HG03175 (cell line): ENCODE measurements at regions not wholly inside any gene's neighbourhood (a gene's known extent, or its start where the extent isn't known, plus 50 kb on each side); places are given as distances from the start of the nearest gene placed in this dataset.
"Not testable (repeated sequence)": the region's sequence is repeated elsewhere in the genome, so short reads cannot be mapped to it uniquely, and the experiment has no call there.

ENCODE experiments used
- ATAC-seq: cut with Tn5 transposase; IDR thresholded peaks from one replicate; pipeline ENCODE4 v1.9.1; 2021; ENCODE audit warnings: mild to moderate bottlenecking, moderate library complexity; ENCODE audit not compliant: unreplicated experiment

DNA sequence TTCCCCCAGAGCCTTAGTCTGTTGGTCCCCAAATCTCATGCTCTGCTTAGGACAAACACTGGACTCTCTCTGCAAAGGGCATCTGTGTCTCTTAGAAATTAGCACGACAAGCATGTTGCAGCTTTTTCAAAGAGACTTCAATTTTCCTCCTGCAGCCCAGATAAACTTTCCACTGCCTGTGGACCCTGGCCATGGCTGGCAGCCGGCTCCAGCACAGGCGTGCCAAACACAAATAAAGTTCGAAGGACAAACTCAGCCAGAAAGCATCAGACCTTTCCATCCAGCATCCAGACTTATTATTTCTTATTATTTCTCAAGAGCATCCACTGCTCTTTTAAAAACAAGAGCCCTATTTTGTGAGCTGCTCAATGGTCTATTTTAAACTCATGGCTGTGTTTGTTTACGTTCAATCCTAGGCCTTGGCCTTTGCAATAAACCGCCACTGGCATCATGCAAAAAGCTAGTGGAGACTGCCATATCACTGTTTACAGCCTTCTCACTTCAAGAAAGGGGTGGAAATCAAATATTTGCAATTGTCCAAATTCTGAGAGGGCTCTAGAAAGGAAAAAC is 300.8 kb downstream of the BCL11A start:
- no peak for ATAC-seq

- no peak for ATAC-seq
Measured at GRCh38 chr2:60251247-60251646, 302.2 kb downstream of the BCL11A start.

DNA sequence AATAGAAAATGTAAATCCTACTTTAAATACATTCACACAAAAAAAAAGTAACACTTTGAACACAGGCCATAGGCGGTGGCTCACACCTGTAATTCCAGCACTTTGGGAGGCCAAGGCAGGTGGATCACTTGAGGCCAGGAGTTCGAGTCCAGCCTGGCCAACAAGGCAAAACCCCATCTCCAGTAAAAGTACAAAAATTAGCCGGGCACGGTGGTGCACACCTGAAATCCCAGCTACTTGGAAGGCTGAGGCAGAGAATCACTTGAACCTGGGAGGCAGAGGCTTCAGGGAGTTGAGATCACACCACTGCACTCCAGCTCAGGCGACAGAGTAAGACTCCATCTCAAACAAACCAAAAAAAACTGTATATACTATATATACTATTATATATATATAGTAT is 303.6 kb downstream of the BCL11A start:
- no peak for ATAC-seq

- ATAC-seq = no peak
Measured at GRCh38 chr2:60247471-60247870, 306.0 kb downstream of the BCL11A start.

GRCh38 chr2:60246583-60246982 is 306.9 kb downstream of the BCL11A start:
- ATAC-seq = no peak

DNA sequence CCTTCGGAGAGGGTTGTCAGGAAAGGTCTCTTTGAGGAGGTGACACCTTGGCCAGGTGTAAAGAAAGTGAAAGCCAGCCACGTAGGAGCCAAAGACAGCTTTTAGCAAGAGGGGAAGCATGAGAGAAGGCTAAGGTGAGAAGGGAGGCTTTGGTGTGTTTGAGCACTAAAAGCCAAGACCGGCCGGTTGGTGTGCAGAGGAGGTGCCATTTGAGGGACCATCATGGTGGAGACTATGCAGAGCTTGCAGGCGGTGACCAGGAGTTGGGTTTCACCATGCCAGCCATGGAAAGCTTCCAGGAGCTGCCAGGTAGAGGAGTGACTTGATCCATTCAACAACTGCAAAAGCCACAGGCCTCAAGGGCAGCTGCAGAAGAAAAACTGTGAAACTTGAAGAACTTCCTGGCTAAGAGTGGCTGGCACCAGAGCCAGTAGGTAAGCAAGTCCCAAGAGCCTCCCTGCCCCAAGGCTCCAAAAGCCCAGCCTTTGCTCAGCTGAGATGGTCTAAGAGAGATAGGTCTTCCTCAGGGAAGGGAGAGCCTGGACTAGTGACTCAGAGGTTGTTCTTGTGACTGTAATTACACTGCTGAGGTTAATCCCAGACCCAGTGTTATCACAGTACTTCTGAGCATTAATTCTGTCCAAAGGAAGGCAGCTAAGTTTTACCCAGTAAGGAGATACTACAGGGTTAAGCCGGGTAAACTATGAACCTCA is 319.0 kb downstream of the BCL11A start:
- ATAC-seq = no peak

DNA sequence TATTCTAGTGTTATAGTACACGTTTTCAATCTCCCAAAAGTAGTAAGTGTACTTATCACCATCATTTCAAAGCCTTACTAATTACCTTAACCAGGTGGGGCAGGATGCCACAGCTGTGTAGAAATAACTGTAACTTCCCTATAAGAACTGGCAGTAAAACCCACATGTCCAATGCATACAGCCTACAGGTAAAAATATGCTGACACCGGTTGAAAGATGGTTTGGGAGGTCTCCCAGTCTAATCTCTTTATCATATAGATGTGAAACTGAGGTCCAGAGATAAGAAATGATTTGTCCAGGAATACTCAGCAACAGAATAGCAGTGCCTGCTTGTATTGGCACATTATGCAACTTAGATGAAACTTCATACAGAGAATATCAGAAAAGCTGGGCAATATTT is 322.9 kb downstream of the BCL11A start:
- ATAC-seq = no peak

DNA sequence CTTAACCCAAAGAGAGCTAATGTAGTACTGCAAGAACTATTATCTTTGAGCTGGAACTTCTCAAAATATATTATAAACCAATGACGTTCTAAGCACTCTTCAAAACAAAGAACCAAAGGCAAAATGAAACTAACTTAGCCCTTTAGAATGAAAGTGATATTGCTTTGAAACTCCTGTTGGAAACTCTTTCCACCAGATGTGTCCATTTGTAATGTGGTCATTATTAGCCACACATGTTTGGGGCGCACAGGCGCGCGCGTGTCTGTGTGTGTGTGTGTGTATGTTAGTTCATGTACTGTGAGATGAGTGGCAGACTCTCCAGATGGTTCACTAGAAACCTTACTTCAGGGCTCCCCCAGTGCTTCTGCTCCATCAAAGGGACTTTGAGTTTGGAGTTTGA is 323.4 kb downstream of the BCL11A start:
- no peak for ATAC-seq

GRCh38 chr2:60226943-60227342 is 326.5 kb downstream of the BCL11A start:
- no peak for ATAC-seq

GRCh38 chr2:60226191-60226590 is 327.3 kb downstream of the BCL11A start:
- no peak for ATAC-seq

DNA sequence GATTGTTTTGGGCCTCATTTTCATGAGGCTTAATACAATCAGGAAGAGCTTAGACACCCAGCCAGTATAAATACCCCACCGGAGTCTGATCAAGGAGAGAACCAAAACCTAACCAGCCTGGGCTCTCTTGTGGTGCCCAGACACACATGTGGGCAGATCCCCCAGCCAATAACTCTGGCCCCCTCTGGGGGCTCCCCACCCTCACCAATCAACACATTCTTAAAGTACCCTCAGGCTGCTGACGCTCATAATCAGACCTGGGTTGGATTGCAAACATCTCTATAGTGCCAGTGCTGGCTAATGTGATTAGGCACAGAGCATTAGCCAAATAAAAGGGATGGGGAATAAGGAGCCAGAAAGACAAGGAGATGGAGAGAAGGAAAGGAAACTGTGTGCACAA is 329.6 kb downstream of the BCL11A start:
- no peak for ATAC-seq

GRCh38 chr2:60221098-60221497 is 332.4 kb downstream of the BCL11A start:
- ATAC-seq = no peak

- no peak for ATAC-seq
Measured at GRCh38 chr2:60219536-60219935, 333.9 kb downstream of the BCL11A start.

- ATAC-seq = no peak
Measured at GRCh38 chr2:60216452-60216995, 336.9 kb downstream of the BCL11A start.

- no peak for ATAC-seq
Measured at GRCh38 chr2:60215386-60215901, 338.0 kb downstream of the BCL11A start.

GRCh38 chr2:60214626-60214875 is 338.9 kb downstream of the BCL11A start:
- ATAC-seq = no peak

DNA sequence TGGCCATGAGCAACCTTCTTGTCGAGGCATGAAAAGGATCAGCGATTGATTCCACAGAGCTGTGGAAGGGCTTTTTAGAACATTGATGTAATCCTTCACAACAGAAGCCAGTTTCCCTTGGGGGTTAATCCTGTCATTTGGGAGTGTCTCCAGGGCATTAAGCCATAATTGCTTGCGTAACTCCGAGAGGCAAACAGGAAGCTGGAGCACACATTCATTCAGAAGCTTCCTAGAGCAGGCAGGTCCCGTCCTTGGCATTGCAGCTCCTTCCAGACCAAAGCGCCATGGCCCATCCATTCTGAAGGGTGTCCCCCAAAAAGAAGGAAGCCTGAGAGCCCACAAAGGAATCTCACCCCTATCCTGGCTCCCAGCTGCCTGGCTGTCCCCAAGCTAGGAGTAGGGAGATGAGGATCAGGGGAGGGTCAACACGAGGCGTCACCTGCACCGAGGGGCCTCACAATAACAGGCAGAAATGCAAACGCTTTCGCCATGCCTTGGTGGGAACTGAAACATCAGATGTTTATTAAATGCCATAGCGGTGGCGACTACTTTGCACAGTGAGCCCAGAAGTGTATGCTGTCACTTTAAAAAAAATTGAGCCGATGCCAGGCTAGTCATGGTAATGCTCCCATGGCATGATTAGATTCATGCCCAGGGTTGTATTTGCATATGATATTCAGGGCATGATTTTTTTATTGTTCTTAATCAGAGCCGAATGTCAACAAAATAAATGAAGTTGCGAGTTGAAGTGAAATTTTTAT is 339.4 kb downstream of the BCL11A start:
- no peak for ATAC-seq

DNA sequence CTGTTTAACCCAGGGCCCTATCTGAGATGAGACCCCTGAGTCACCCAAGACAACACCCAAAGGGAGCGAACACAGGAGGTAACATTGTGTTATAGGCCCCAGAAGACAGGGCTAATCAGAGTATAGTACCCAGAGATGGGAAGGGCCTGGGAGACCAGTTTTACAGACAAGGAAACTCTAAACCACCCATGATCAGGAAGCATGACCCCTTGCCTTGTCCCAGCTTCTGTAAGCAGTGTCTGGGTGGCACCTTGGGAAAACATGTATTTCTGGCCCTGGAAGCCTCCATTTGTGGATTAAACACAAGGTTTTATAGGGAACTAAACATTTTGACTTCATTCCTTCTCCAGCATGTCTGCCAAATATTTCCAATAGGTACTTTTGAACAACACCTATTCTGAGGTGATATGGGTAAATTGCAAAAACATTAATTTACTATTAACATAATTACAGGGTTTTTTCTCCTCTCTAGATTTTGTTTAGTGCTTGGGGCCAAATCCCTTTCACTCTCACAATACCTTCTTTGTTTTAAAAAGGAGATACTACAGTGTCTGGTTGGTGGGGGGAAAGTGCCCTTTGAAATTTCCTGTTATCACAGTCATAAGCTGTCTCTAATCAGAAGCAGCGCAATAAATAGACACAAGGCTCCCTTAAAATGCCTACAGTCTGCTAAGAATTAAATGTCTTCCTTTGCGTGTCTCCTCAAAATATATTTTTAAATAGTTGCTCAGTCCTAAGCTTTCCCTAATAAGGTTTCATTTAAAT is 341.1 kb downstream of the BCL11A start:
- no peak for ATAC-seq

DNA sequence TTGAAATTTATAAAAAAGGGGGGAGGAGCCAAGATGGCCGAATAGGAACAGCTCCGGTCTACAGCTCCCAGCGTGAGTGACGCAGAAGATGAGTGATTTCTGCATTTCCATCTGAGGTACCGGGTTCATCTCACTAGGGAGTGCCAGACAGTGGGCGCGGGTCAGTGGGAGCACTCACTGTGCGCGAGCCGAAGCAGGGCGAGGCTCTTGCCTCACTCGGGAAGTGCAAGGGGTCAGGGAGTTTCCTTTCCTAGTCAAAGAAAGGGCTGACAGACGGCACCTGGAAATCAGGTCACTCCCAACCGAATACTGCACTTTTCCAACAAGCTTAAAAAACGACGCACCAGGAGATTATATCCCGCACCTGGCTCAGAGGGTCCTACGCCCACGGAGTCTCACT is 364.4 kb downstream of the BCL11A start:
- ATAC-seq = not testable (repeated sequence)

GRCh38 chr2:60175290-60175689 is 378.2 kb downstream of the BCL11A start:
- ATAC-seq = no peak

DNA sequence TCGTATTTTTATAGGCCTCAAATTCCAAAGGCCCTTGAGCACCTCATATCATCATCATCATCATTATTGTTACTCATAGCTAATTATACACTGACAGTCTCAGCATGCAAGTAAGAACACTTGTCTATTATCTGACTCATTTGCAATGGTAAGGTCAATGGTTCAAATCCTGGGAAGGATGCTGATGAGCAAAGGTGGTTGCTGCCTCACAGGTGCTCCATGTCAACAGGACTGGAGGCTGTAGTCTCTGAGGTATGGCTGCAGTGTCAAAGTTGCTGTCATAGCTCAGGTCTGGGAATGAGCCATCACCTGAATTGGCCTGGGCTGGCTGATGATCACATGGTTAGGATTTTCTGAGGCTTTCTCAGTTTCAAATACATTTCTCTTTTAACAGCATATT is 379.3 kb downstream of the BCL11A start:
- ATAC-seq = no peak
